Inferior parietal cortex (tissue), 1 donor: ENCODE measurements at regions not wholly inside any gene's neighbourhood (a gene's known extent, or its start where the extent isn't known, plus 50 kb on each side); places are given as distances from the start of the nearest gene placed in this dataset.

Source experiments
- DNase-seq: peaks from one replicate; pipeline ENCODE4 v3.0.0-alpha.2; 2016; ENCODE audit errors: extremely low spot score

- DNase-seq = no peak
These were observed 293.2 kb upstream of the WWC1 start for GRCh38 chr5:167998148-167998767.

- DNase-seq = no peak
These were observed 292.3 kb upstream of the WWC1 start for GRCh38 chr5:167999182-167999581.

GRCh38 chr5:168001318-168001717 lies 290.1 kb upstream of the WWC1 start:
- DNase-seq = no peak

GRCh38 chr5:168002116-168002515 lies 289.3 kb upstream of the WWC1 start:
- no peak for DNase-seq

- no peak for DNase-seq
These were observed 286.4 kb upstream of the WWC1 start for GRCh38 chr5:168005093-168005492.

- DNase-seq = no peak
These were observed 285.5 kb upstream of the WWC1 start for GRCh38 chr5:168005936-168006335.

- DNase-seq = no peak
These were observed 284.9 kb upstream of the WWC1 start for GRCh38 chr5:168006456-168007130.

- no peak for DNase-seq
These were observed 284.2 kb upstream of the WWC1 start for GRCh38 chr5:168007286-168007685.

GRCh38 chr5:168008555-168008954 lies 282.9 kb upstream of the WWC1 start:
- DNase-seq = no peak

GRCh38 chr5:168011096-168011495 lies 280.3 kb upstream of the WWC1 start:
- DNase-seq = no peak

- DNase-seq = no peak
These were observed 279.4 kb upstream of the WWC1 start for GRCh38 chr5:168012006-168012405.

- DNase-seq = no peak
These were observed 277.9 kb upstream of the WWC1 start for GRCh38 chr5:168013546-168013945.

- DNase-seq = no peak
These were observed 276.9 kb upstream of the WWC1 start for GRCh38 chr5:168014433-168015123.

- no peak for DNase-seq
These were observed 275.9 kb upstream of the WWC1 start for GRCh38 chr5:168015506-168015905.

- no peak for DNase-seq
These were observed 274.1 kb upstream of the WWC1 start for GRCh38 chr5:168017313-168017712.

GRCh38 chr5:168019143-168019542 lies 272.3 kb upstream of the WWC1 start:
- no peak for DNase-seq

- DNase-seq = peak; percentile 29
These were observed 270.7 kb upstream of the WWC1 start for GRCh38 chr5:168020542-168021294.

GRCh38 chr5:168022446-168023169 lies 268.8 kb upstream of the WWC1 start:
- no peak for DNase-seq

- peak; percentile 33 for DNase-seq
These were observed 268.3 kb upstream of the WWC1 start for GRCh38 chr5:168023191-168023590.

- no peak for DNase-seq
These were observed 267.1 kb upstream of the WWC1 start for GRCh38 chr5:168024306-168024705.

- no peak for DNase-seq
These were observed 264.4 kb upstream of the WWC1 start for GRCh38 chr5:168027007-168027406.

- DNase-seq = no peak
These were observed 260.5 kb upstream of the WWC1 start for GRCh38 chr5:168030912-168031311.
